C4-2B (cell line): ENCODE measurements at regions not wholly inside any gene's neighbourhood (a gene's known extent, or its start where the extent isn't known, plus 50 kb on each side); places are given as distances from the start of the nearest gene placed in this dataset.

Source experiments
- CTCF ChIP-seq: fragments of 450-650 bp; conservative IDR thresholded peaks from 2 replicates; pipeline ENCODE4 v1.5.1; 2017; ENCODE audit warnings: mild to moderate bottlenecking
- ZFX ChIP-seq: fragments of 450-650 bp; IDR thresholded peaks from 2 replicates; pipeline ENCODE4 v1.6.1; 2017

GRCh38 chr2:106032676-106033075, 161.4 kb downstream of the UXS1 start:
- TF ChIP-seq CTCF (no peak), ZFX (no peak)
